ENCODE measurements at regions not wholly inside any gene's neighbourhood (a gene's known extent, or its start where the extent isn't known, plus 50 kb on each side); places are given as distances from the start of the nearest gene placed in this dataset.

- TF ChIP-seq POLR2A (IDR thresholded peaks at IDR 0.05) (no peak), CTCF (IDR thresholded peaks at IDR 0.05) (no peak)
- H3K9me3 ChIP-seq (replicated peaks in 1 of 3): no peaks in the 10 kb centered on the region
- intact Hi-C loops (cut with DNase I): no loop called here
- peaks cover 0 to 12% of the 10 kb centered on the region in 2 donors for H3K4me1 ChIP-seq (replicated peaks in 1 of 2)
- WGBS, 4 donors: 66 to 77% (median 69%) methylated on average over 6 of the region's 6 CpGs
- no peak overlapping the region for H3K27ac ChIP-seq
- no peaks in the 10 kb centered on the region for H3K36me3 ChIP-seq (replicated peaks in 1 of 2)
- no peaks in the 10 kb centered on the region for H3K27me3 ChIP-seq
- DNase-seq: no peak
- no peak overlapping the region for H3K4me3 ChIP-seq
Measured at GRCh38 chr11:115751243-115752015, 247.2 kb upstream of the CADM1 start.

GRCh38 chr11:115745610-115746512, 241.6 kb upstream of the CADM1 start:
- no peak overlapping the region for H3K4me3 ChIP-seq
- WGBS, 4 donors: 79 to 88% (median 85%) methylated on average over 22 of the region's 22 CpGs
- DNase-seq: peak in 2 of 7 donors; percentile 21 to 85
- intact Hi-C loops (cut with DNase I): no loop called here
- peak overlapping the region in 1 of 5 donors; percentile 47 for H3K27ac ChIP-seq
- TF ChIP-seq CTCF (IDR thresholded peaks at IDR 0.05): no peak
- TF ChIP-seq POLR2A (IDR thresholded peaks at IDR 0.05): no peak
- H3K36me3 ChIP-seq (replicated peaks in 1 of 2): no peaks in the 10 kb centered on the region
- H3K9me3 ChIP-seq (replicated peaks in 1 of 3): no peaks in the 10 kb centered on the region
- H3K4me1 ChIP-seq (replicated peaks in 1 of 2): peaks cover 0 to 12% of the 10 kb centered on the region in 2 donors
- H3K27me3 ChIP-seq: no peaks in the 10 kb centered on the region

- H3K36me3 ChIP-seq (replicated peaks in 1 of 2): no peaks in the 10 kb centered on the region
- 77 to 92% (median 83%) methylated on average over 5 to 7 of the region's 7 CpGs for WGBS, 4 donors
- H3K4me3 ChIP-seq: no peak overlapping the region
- no peaks in the 10 kb centered on the region for H3K27me3 ChIP-seq
- TF ChIP-seq POLR2A (IDR thresholded peaks at IDR 0.05) (no peak), CTCF (IDR thresholded peaks at IDR 0.05) (no peak)
- intact Hi-C loops (cut with DNase I): no loop called here
- no peaks in the 10 kb centered on the region for H3K9me3 ChIP-seq (replicated peaks in 1 of 3)
- peaks cover 0 to 12% of the 10 kb centered on the region in 2 donors for H3K4me1 ChIP-seq (replicated peaks in 1 of 2)
- DNase-seq: no peak
- H3K27ac ChIP-seq: peak overlapping the region in 1 of 5 donors; percentile 12
Measured at GRCh38 chr11:115745066-115745465, 240.9 kb upstream of the CADM1 start.

- Histone ChIP-seq H3K9me3 (replicated peaks in 1 of 3) (no peaks in the 10 kb centered on the region), H3K4me3 (no peak overlapping the region), H3K4me1 (replicated peaks in 1 of 2) (peaks cover 0 to 12% of the 10 kb centered on the region in 2 donors), H3K36me3 (replicated peaks in 1 of 2) (no peaks in the 10 kb centered on the region), H3K27ac (no peak overlapping the region), H3K27me3 (no peaks in the 10 kb centered on the region)
- TF ChIP-seq POLR2A (IDR thresholded peaks at IDR 0.05): no peak
- TF ChIP-seq CTCF (IDR thresholded peaks at IDR 0.05): no peak
- 88 to 97% (median 93%) methylated on average over 6 to 9 of the region's 9 CpGs for WGBS, 4 donors
- no peak for DNase-seq
- intact Hi-C loops (cut with DNase I): no loop called here
Measured at GRCh38 chr11:115743719-115744118, 239.5 kb upstream of the CADM1 start.
